H1 (cell line): ENCODE measurements at regions not wholly inside any gene's neighbourhood (a gene's known extent, or its start where the extent isn't known, plus 50 kb on each side); places are given as distances from the start of the nearest gene placed in this dataset.

Experiments
- BACH1 ChIP-seq: IDR thresholded peaks from 2 replicates; pipeline ENCODE4 v1.6.1; 2012; ENCODE audit warnings: low read length, improper control_type of control experiment
- CBX5 ChIP-seq: fragments of 300-800, 300-1000 bp; sonication (generic); IDR thresholded peaks from 2 replicates; pipeline ENCODE4 v1.7.1; 2016; ENCODE audit warnings: antibody characterized with exemption, low read length, low read depth
- HDAC2 ChIP-seq, 2 experiments: fragments of 300-600 bp in 1 of 2; sonication (generic) in 1 of 2; IDR thresholded peaks; 2 replicates each; pipeline ENCODE4 v1.6.1; 2011 to 2012; ENCODE audit warnings: low read depth in 2 of 2, low read length in 2 of 2, mild to moderate bottlenecking in 2 of 2, moderate library complexity in 2 of 2, borderline replicate concordance in 1 of 2, inconsistent platforms in 1 of 2
- RBBP5 ChIP-seq: IDR thresholded peaks from 2 replicates; pipeline ENCODE4 v1.7.1; 2012; ENCODE audit warnings: low read depth, mild to moderate bottlenecking, inconsistent platforms, low read length, moderate library complexity, borderline replicate concordance
- SP4 ChIP-seq: IDR thresholded peaks from 2 replicates; pipeline ENCODE4 v1.6.1; 2012; ENCODE audit warnings: low read length, inconsistent platforms

DNA sequence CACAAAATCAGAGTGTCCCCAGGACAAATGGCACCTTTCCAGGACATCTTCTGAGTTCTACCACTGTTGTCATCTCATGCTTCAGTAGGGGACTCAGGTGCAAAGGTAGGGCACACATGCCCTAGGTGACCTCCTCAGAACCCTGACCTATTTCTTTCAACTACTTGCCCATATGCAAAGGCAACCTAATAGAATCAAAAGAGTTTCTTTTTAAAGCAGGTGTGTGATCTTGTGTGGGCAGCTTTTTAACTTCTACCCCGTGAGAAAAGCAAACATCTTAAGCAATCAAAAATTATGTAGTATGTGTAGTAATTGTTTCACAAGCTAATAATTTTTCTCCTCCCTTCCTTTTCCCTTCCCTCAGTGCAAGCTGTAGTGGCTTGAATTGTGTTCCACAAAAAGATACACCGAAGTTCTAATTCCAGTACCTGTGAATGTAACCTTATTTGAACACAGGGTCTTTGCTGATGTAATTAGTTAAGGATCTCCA, 333.1 kb downstream of the RND3 start (continued):
- TF ChIP-seq BACH1 (no peak), SP4 (no peak), RBBP5 (no peak), CBX5 (no peak), HDAC2 (IDR thresholded peaks at IDR 0.05; ENCODE audit: borderline replicate concordance in 1 of 2, low read depth in 2 of 2, low read length in 2 of 2) (no peak)
